NCI-H69 (cell line): ENCODE measurements at regions not wholly inside any gene's neighbourhood (a gene's known extent, or its start where the extent isn't known, plus 50 kb on each side); places are given as distances from the start of the nearest gene placed in this dataset.
"Not testable (repeated sequence)": the region's sequence is repeated elsewhere in the genome, so short reads cannot be mapped to it uniquely, and the experiment has no call there.

ENCODE experiments used
- DNase-seq: peaks from one replicate; lab custom pipeline; 2025; lab: John Stamatoyannopoulos, UW

- DNase-seq = peak; percentile 1
These were observed 235.6 kb downstream of the TRIML1 start for GRCh38 chr4:188374871-188375270.

DNA sequence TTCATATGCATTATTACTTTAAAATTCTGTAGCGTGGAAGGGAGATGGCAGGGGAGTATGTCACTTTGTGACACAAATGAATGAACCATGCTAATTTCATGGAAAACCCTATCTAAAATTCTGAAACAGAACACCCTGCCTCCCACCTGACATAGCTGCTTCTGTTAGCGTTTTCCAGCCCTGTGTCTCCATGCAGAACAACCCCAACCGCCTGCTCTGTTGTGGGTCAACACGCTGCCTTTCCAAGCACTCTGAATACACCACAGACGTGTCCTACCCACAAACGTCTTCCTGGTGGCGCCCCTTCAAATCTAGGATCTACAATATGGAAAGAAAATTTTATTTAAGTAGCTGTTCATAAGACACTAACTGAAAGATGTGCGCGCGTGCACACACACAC, 238.6 kb downstream of the TRIML1 start:
- no peak for DNase-seq

- DNase-seq = no peak
These were observed 243.9 kb downstream of the TRIML1 start for GRCh38 chr4:188383180-188383579.

DNA sequence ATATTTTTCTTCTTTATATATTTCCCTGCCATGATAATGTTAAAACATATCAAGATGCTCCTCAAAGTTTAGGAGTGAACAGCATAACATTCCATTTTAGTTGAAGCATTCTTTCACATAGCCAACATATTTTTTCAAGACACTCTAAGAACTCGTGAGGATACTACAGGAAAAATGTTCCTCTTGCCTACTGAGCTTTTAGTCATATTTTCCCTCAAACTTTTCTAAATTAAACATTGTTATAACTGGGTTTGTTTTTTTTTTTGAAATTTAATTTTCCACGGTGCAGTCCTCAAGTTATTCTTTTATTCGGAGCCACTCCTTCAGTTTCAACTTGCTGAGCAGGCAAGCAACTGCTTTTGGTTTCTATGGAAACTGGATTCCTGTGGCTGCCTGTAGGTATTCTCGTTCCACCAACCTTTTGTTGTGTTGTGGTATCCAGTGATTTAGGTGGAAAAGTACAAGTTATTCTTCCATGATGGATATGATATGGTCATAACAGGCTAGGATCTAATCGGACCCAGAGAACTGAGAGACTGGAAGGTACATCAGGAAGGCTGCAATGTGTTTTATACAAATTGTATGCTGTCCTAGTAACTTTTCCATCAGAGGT, 248.0 kb downstream of the TRIML1 start:
- no peak for DNase-seq

DNA sequence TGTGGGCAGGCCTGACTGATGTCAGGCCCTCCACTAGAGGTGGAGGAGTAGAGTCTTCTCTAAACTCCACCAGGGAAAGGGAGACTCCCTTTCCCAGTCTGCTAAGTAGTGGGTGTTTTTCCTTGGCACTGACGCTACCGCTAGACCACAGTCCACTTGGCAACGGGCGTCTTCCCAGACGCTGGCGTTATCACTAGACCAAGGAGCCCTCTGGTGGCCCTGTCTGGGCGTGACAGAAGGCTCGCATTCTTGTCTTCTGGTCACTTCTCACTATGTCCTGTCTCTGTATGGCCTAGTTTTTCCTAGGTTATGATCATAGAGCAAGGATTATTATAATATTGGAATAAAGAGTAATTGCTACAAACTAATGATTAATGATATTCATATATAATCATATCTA, 252.1 kb downstream of the TRIML1 start:
- DNase-seq = peak; percentile 1

DNA sequence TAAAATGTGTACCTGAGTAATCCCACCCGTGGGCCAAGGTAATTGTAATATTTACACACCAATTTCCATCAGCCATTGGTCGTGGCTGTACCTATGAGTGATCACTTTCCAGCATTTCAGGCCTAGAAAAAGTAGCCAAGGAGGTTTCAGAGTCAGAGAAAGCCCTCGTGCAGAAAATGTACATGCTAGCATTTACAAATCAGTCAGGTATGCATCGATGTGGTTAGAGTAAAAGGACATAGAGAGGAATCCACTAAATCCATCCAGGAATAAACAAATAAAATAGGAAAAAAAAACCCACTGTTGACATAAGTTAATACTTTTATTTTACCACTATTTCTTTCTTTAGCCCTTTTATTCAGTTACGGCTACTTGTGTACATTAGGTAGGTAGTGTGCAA, 256.8 kb downstream of the TRIML1 start:
- no peak for DNase-seq

GRCh38 chr4:188399834-188400233, 260.6 kb downstream of the TRIML1 start:
- DNase-seq = peak; percentile 11

DNA sequence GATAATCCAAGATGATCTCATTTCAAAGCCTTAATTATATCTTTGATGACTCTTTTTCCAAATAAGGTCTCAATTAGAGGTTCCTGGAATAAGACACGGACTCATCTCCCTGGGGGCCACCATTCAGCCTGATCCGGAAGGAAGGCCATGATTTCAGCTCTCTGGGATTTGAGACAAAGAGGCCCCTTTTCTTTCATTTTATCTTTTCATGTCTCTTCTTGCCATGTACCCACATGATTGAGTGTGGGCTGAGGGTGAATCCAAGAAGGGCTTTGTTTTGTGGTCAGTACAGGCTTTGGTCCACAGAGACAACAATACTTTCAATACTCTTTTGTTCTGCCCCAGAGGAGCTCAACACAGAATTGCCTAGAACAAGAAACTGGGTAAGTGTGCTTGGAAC, 261.2 kb downstream of the TRIML1 start:
- peak; percentile 56 for DNase-seq

DNA sequence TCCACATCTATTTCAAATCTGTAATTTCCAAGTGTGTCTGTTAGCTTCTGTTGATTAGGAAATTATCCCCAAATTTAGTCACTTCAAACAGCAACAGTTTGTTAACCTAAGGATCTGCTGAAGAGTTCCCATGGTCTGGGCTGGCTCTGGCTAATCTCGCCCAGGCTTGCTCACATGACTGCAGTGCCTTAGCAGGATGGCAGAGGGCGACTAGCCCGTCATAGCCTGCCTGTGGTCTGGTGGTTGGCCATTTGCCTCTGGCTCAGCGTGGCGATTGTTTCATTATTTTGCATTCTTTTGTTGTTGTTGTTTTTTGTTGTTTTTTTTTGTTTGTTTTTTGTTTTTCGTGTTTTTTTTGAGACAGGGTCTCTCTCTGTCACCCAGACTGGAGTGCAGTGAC, 264.0 kb downstream of the TRIML1 start:
- DNase-seq = peak; percentile 18

- not testable (repeated sequence) for DNase-seq
These were observed 266.0 kb downstream of the TRIML1 start for GRCh38 chr4:188405071-188405835.

DNA sequence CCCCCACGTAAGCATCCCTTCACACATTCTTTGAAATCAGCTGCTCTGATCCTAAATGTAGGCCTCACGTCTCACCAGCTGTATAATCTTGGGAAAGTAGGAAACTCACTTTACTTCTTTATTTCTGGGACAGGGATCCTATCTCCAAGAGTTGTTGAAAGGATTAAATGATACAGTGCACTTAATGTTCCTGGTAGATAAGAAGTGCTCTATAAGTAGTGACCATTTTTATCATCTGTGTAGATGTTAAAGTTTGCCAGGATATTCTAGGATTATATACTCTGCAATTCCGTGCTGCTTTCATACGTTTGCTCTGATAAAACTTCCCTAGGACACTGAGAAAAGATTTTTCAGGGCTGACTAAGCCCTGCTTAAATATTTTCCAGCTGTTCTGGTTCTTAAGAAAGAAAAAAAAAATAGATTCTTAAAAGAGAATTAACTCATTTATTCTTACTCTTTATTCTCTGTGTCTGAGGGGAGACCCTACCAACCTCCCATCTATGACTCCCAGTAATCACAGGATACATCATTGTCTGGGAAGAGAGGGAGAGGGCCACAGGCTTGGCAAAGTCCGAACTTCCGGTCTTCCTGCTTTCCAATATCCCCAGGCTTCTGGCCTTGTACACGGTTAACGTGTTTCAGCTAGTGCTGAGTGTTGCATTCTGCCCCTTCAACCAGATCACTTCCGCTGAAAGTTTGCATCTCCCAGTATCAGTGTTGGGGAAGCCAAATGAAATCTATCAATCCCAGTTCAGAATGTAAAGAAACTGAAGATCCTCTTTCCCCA, 269.2 kb downstream of the TRIML1 start:
- no peak for DNase-seq

DNA sequence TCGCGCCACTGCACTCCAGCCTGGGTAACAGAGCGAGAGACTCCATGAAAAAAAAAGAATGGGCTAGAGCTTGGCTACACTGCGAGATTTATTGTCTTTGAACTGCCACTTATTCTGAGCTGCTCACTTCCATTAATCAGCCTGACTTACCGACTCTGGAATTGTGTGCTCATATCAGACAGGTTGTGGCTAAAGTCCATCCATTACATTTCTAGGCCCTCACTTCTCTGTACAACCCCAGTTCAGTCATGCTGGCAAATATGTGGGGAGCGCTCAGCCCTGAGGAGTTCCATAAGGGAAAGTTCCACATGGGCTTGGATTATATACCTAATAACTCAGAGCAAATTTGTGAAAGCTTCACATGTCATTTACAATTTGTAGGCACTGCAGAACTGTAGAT, 270.6 kb downstream of the TRIML1 start:
- no peak for DNase-seq

GRCh38 chr4:188411805-188412204, 272.6 kb downstream of the TRIML1 start:
- no peak for DNase-seq

- DNase-seq = no peak
These were observed 273.3 kb downstream of the TRIML1 start for GRCh38 chr4:188412499-188412898.

- DNase-seq = no peak
These were observed 275.2 kb downstream of the TRIML1 start for GRCh38 chr4:188414441-188414840.

- DNase-seq = peak; percentile 54
These were observed 277.9 kb downstream of the TRIML1 start for GRCh38 chr4:188417181-188417580.

DNA sequence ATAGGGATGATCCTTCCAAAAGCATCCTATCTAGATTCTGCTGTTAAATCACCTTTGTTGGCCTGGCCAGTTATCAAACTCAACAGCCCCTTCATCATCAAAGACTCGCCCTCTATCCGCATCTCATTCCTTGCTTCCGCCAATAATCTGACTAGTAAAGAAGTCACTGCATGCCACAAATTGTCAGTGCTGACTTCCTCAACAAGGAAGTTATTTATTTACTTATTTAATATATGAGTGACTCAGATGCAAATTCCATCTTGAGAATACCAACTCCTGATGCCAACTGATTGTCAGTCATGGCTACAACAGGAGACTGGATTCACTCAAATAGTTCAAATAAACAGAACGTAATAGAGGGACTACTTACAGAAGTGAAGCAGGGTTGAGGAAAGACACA, 283.8 kb downstream of the TRIML1 start:
- no peak for DNase-seq

DNA sequence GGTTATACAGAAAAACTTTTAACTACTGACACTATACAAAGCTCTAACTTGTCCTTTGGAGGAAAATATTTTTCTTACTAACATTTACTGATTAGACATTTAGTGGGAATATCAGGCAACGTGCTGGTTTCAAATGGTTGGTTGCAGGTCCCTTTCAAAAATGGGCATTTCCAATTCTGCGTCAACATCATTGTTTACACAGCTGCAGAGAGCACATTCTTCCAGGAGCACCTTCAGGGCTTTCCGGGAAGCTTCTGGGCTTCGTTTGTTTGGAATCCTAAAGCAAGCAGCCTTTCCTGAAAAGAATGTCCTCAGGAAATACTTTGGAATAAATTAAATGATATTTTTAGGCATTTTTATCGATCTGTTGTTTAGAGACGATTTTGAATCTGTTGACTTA, 289.7 kb downstream of the TRIML1 start:
- DNase-seq = peak; percentile 87

DNA sequence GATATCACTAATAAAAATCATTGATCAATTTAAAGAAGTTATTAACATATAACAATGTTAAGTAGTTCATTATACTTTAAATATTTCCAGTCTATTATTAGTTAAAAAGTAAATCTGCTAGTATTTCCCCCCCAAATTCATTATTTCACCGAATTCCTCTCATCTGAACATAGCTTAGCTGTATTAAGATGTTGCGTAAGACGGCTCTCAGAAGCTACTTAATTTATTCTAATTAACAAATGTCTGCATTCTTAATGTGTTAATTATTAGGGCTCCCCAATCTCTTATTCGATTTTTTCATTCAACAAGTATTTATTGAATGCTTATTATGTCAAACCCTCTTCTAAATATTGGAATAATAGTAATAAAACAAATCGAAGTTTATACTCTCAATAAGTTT, 290.7 kb downstream of the TRIML1 start:
- no peak for DNase-seq

DNA sequence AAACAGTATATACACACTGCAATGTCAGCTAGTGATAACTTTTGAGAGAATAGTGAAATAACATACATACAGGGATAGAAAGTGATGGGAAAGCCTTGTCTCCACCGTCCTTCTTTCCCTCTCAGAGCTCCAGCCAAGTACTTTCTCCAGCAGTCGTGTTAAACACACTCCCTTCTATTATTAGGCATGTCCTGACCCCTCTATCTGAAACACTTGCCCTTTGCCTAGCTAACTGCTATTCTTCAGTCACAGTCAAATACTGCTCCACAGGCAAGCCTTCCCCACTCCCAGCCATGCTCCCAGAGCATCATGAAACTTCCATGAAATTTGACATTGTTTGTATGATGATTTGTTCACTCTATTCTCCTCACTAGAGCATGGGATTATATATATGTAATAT, 291.1 kb downstream of the TRIML1 start:
- no peak for DNase-seq

DNA sequence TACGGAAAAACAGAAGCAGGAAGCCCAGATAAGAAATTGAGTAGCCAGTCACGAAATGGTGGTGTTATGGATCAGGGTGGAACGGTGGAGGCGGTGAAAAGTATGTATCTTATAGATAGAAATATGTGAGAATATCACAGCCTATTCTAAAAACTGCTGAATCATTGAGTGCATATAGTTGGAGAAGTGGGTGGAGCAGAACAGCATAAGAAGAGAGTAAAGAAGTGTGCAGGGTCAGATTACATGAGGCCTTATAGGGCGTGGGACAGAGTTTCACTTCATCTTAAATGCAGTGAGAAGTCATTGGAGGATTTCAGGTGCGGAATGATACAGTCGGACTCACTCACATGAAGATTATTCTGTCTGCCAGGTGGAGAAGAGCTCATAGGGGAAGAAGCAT, 293.1 kb downstream of the TRIML1 start:
- no peak for DNase-seq

- DNase-seq = no peak
These were observed 294.6 kb downstream of the TRIML1 start for GRCh38 chr4:188433741-188434315.

DNA sequence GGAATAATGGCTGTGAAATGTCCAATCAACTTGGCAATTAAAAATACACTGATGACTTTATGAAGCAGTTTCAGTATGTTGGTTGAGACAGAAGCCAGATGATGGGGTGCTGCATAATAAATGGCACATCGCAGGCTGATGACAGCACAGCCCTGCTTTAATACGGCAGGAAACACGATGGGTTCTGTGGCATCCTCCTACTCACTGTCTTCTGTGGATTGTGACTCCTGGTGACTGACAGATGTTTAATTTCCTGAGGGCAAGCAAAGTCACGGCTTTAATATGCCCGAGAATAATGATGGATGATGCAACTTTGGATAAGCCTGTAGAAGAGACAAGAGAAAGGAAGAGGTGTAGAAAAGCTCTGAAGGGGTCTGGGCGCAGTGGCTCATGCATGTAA, 295.4 kb downstream of the TRIML1 start:
- DNase-seq = no peak
